ENCODE measurements at regions not wholly inside any gene's neighbourhood (a gene's known extent, or its start where the extent isn't known, plus 50 kb on each side); places are given as distances from the start of the nearest gene placed in this dataset.

DNA sequence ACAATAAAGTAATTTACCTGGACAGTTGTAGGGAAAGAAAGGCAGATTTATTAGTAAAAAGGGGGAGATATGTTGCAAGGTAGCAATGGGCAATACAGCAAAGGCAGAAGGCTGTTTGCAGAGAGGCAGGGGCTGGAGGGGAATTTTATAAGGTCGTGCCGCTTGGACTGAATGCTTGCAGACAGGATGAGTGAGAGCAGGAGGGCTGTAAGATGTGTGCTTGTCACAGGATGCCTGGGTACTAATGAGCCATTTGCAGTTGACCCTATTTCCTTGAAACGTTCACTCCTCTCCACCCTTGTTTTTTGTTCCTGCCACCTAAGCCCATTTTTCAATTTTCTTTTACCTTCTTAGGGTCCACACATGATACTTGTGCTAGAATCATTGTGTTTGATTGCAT is 214.7 kb downstream of the TRAM1L1 start:
- Mint-ChIP-seq H3K9me3 (no peaks in the 10 kb centered on the region), H3K4me1 (ENCODE audit: low read depth) (no peaks in the 10 kb centered on the region), H3K27ac (no peak overlapping the region), H3K4me3 (no peak overlapping the region), H3K27me3 (no peaks in the 10 kb centered on the region), H3K36me3 (ENCODE audit: low read depth) (no peaks in the 10 kb centered on the region)
- H3K4me1 ChIP-seq (ENCODE audit: insufficient read depth, low read length): no peaks in the 10 kb centered on the region
- no peak for ATAC-seq (ENCODE audit: poor library complexity)
- no peak for DNase-seq
- H3K27ac ChIP-seq (ENCODE audit: low read depth in 1 of 2, low read length in 2 of 2): no peak overlapping the region
- no peaks in the 10 kb centered on the region for H3K27me3 ChIP-seq (ENCODE audit: control insufficient read depth in 1 of 2, insufficient read depth in 2 of 2, low read length in 2 of 2)
- H3K36me3 ChIP-seq (ENCODE audit: insufficient read depth, low read length): no peaks in the 10 kb centered on the region
- no peaks in the 10 kb centered on the region for H3K9me3 ChIP-seq (ENCODE audit: control insufficient read depth in 1 of 2, insufficient read depth in 1 of 2, low read length in 2 of 2)
- intact Hi-C loops (cut with DNase I, micrococcal nuclease): no loop called here
- ChIA-PET POLR2A (no interaction called here), CTCF (no interaction called here)
- TF ChIP-seq, protein P1, sequence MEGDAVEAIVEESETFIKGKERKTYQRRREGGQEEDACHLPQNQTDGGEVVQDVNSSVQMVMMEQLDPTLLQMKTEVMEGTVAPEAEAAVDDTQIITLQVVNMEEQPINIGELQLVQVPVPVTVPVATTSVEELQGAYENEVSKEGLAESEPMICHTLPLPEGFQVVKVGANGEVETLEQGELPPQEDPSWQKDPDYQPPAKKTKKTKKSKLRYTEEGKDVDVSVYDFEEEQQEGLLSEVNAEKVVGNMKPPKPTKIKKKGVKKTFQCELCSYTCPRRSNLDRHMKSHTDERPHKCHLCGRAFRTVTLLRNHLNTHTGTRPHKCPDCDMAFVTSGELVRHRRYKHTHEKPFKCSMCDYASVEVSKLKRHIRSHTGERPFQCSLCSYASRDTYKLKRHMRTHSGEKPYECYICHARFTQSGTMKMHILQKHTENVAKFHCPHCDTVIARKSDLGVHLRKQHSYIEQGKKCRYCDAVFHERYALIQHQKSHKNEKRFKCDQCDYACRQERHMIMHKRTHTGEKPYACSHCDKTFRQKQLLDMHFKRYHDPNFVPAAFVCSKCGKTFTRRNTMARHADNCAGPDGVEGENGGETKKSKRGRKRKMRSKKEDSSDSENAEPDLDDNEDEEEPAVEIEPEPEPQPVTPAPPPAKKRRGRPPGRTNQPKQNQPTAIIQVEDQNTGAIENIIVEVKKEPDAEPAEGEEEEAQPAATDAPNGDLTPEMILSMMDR (IDR thresholded peaks at IDR 0.05): no peak
- H3K4me3 ChIP-seq (ENCODE audit: low read length): no peak overlapping the region

DNA sequence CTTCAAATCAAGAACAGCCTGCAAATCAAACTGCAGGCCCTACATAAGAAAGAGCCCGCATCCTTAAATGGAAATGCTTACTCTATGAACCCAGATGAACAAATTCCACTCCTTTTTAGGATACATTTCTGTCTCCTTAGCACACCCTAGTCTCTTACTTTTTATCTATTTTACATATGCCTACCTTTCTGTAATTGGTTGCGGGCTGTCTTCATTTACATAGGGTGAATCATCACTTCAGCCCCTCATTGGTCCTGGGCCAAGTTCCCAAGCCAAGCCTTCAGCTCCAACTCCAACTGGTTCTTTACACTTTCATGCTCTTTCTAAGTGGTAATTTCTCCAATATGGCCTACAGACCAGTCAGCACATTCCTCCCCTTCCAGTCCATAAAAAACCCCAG is 219.3 kb downstream of the TRAM1L1 start:
- DNase-seq (no peak), ATAC-seq (ENCODE audit: poor library complexity) (no peak)
- Mint-ChIP-seq H3K4me1 (ENCODE audit: low read depth) (no peaks in the 10 kb centered on the region), H3K36me3 (ENCODE audit: low read depth) (no peaks in the 10 kb centered on the region), H3K4me3 (no peak overlapping the region), H3K27ac (no peak overlapping the region), H3K9me3 (no peaks in the 10 kb centered on the region), H3K27me3 (no peaks in the 10 kb centered on the region)
- H3K27me3 ChIP-seq (ENCODE audit: control insufficient read depth in 1 of 2, insufficient read depth in 2 of 2, low read length in 2 of 2): no peaks in the 10 kb centered on the region
- H3K9me3 ChIP-seq (ENCODE audit: control insufficient read depth in 1 of 2, insufficient read depth in 1 of 2, low read length in 2 of 2): no peaks in the 10 kb centered on the region
- ChIA-PET CTCF (no interaction called here), POLR2A (no interaction called here)
- H3K4me3 ChIP-seq (ENCODE audit: low read length): no peak overlapping the region
- no peaks in the 10 kb centered on the region for H3K4me1 ChIP-seq (ENCODE audit: insufficient read depth, low read length)
- intact Hi-C loops (cut with DNase I, micrococcal nuclease): no loop called here
- no peaks in the 10 kb centered on the region for H3K36me3 ChIP-seq (ENCODE audit: insufficient read depth, low read length)
- TF ChIP-seq, protein P1 (IDR thresholded peaks at IDR 0.05): no peak
- no peak overlapping the region for H3K27ac ChIP-seq (ENCODE audit: low read depth in 1 of 2, low read length in 2 of 2)

DNA sequence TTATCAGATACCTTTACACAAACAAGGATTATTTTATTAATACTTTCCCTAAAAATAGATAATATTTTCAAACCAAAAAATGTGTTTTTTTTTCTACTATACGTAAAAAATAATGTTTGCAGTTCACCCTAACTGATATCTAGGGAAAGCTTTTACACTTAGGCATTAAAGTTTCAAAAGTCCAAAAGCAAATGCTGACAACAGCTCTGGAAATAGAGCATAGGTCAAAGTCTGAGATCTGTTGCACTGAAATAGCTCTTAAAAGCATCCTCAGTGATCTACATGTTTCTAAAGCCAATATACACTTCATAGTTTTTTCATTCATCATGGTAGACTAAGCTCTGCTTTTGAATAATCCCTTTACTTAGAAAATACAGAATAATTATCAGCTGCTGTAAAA is 222.8 kb downstream of the TRAM1L1 start:
- Histone ChIP-seq H3K27me3 (ENCODE audit: control insufficient read depth in 1 of 2, insufficient read depth in 2 of 2, low read length in 2 of 2) (no peaks in the 10 kb centered on the region), H3K27ac (ENCODE audit: low read depth in 1 of 2, low read length in 2 of 2) (no peak overlapping the region), H3K4me3 (ENCODE audit: low read length) (no peak overlapping the region), H3K36me3 (ENCODE audit: insufficient read depth, low read length) (no peaks in the 10 kb centered on the region), H3K4me1 (ENCODE audit: insufficient read depth, low read length) (no peaks in the 10 kb centered on the region), H3K9me3 (ENCODE audit: control insufficient read depth in 1 of 2, insufficient read depth in 1 of 2, low read length in 2 of 2) (no peaks in the 10 kb centered on the region)
- TF ChIP-seq, protein P1 (IDR thresholded peaks at IDR 0.05): no peak
- H3K4me1 Mint-ChIP-seq (ENCODE audit: low read depth): no peaks in the 10 kb centered on the region
- no peak overlapping the region for H3K27ac Mint-ChIP-seq
- no peaks in the 10 kb centered on the region for H3K36me3 Mint-ChIP-seq (ENCODE audit: low read depth)
- POLR2A ChIA-PET: no interaction called here
- DNase-seq (no peak), ATAC-seq (ENCODE audit: poor library complexity) (no peak)
- CTCF ChIA-PET: no interaction called here
- no peak overlapping the region for H3K4me3 Mint-ChIP-seq
- no peaks in the 10 kb centered on the region for H3K27me3 Mint-ChIP-seq
- peaks cover 2% of the 10 kb centered on the region for H3K9me3 Mint-ChIP-seq
- intact Hi-C loops (cut with DNase I, micrococcal nuclease): no loop called here
